Effector CD8-positive, alpha-beta T cell (primary cell): ENCODE measurements at regions not wholly inside any gene's neighbourhood (a gene's known extent, or its start where the extent isn't known, plus 50 kb on each side); places are given as distances from the start of the nearest gene placed in this dataset.

Experiments used
- DNase-seq: peaks from one replicate; lab custom pipeline; 2025; lab: John Stamatoyannopoulos, UW

- DNase-seq: no peak
Observed at GRCh38 chr1:98203466-98203865, 282.6 kb upstream of the DPYD start.

- no peak for DNase-seq
Observed at GRCh38 chr1:98201666-98202081, 280.8 kb upstream of the DPYD start.

GRCh38 chr1:98197356-98197755, 276.5 kb upstream of the DPYD start:
- no peak for DNase-seq

GRCh38 chr1:98196012-98196411, 275.2 kb upstream of the DPYD start:
- DNase-seq: no peak

GRCh38 chr1:98188774-98189173, 267.9 kb upstream of the DPYD start:
- DNase-seq: no peak

- DNase-seq: no peak
Observed at GRCh38 chr1:98184856-98185255, 264.0 kb upstream of the DPYD start.

GRCh38 chr1:98181036-98181764, 260.4 kb upstream of the DPYD start:
- no peak for DNase-seq

- no peak for DNase-seq
Observed at GRCh38 chr1:98179151-98179773, 258.4 kb upstream of the DPYD start.

GRCh38 chr1:98177751-98178150, 256.9 kb upstream of the DPYD start:
- no peak for DNase-seq

- DNase-seq: no peak
Observed at GRCh38 chr1:98176936-98177335, 256.1 kb upstream of the DPYD start.

GRCh38 chr1:98176414-98176813, 255.6 kb upstream of the DPYD start:
- DNase-seq: no peak

- no peak for DNase-seq
Observed at GRCh38 chr1:98172578-98172977, 251.7 kb upstream of the DPYD start.

- no peak for DNase-seq
Observed at GRCh38 chr1:98172022-98172421, 251.2 kb upstream of the DPYD start.

GRCh38 chr1:98164509-98164908, 243.7 kb upstream of the DPYD start:
- no peak for DNase-seq

- no peak for DNase-seq
Observed at GRCh38 chr1:98157524-98158313, 236.9 kb upstream of the DPYD start.

GRCh38 chr1:98147280-98147679, 226.4 kb upstream of the DPYD start:
- DNase-seq: no peak

- DNase-seq: no peak
Observed at GRCh38 chr1:98145655-98146054, 224.8 kb upstream of the DPYD start.

- DNase-seq: no peak
Observed at GRCh38 chr1:98143403-98143802, 222.6 kb upstream of the DPYD start.

- DNase-seq: no peak
Observed at GRCh38 chr1:98133131-98133530, 212.3 kb upstream of the DPYD start.

GRCh38 chr1:98130408-98130807, 209.6 kb upstream of the DPYD start:
- no peak for DNase-seq

- no peak for DNase-seq
Observed at GRCh38 chr1:98129491-98129890, 208.7 kb upstream of the DPYD start.

- DNase-seq: no peak
Observed at GRCh38 chr1:98126740-98127139, 205.9 kb upstream of the DPYD start.

- DNase-seq: no peak
Observed at GRCh38 chr1:98121646-98122045, 200.8 kb upstream of the DPYD start.
